GM18520 (cell line): ENCODE measurements at regions not wholly inside any gene's neighbourhood (a gene's known extent, or its start where the extent isn't known, plus 50 kb on each side); places are given as distances from the start of the nearest gene placed in this dataset.
A peak's percentile ranks its signal among the peaks of the same experiment; 100 is the strongest.

Experiments
- ATAC-seq: cut with Tn5 transposase; IDR thresholded peaks from one replicate; pipeline ENCODE4 v1.9.1; 2021; ENCODE audit not compliant: unreplicated experiment

DNA sequence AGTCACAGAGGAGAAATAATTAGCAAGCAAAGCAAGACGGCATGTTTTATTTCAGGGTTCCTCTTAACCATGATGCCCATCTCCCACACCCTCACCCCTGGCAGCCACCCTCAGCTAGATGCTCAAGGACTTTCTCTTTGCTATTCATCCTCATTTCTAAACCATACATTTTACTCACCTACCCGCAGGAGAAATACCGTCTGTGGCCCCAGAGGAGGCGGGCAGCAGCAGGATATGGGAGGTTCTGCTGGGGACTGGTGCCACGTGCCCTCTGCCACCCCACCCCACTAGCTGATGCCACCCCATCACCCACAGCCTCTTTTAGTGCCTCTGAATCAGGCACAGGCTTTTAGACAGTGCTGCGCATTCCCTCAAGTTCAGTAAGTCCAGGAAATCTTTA, 168.7 kb upstream of the ITGB1 start:
- ATAC-seq = no peak

DNA sequence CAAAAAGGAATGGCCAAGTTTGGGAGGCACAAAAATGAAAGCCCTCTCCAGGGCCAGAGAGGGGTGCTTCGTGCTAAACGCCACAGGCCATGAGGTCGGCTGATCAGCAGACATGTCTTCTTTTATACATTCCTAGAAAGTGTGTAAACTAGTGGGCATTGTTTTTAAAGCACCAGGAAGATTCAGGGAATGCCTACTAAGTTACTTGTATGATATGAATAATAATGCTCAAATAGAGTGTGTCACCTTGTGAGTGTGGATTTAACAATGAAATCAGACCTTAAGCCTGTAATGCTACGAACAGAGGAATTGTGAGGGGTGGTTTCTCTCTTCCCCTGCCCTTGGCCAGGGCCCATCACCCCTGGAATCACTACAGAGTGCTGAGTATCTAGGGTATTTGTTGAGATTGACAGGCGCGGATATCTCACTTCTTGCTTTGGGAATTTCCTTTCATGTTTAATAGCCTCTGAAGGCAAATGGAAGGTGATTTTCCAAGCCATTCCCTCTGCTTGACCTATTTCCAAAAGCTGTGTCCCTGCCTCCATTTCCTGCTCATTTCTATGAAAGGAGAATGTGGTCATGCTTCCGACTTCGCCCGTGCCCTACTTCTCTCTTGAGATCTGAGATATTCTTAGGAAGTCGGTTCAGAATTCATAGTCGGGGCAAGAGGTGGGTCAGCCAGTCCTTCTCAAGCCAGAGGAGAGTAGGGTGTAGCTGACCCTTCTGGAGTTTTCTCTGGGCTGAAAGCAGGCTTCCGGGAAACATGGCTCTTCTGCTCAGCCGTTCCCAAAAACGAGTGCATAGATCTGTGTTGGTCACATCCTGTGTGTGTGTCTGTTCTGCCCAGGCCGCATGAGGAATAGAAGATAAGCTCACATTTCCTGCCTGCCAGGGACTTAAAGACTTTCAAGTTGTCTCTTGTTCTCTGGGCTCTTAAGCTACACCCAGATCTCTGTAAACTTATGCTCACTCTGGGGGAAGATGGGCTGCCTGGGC, 167.8 kb upstream of the ITGB1 start:
- ATAC-seq = no peak

DNA sequence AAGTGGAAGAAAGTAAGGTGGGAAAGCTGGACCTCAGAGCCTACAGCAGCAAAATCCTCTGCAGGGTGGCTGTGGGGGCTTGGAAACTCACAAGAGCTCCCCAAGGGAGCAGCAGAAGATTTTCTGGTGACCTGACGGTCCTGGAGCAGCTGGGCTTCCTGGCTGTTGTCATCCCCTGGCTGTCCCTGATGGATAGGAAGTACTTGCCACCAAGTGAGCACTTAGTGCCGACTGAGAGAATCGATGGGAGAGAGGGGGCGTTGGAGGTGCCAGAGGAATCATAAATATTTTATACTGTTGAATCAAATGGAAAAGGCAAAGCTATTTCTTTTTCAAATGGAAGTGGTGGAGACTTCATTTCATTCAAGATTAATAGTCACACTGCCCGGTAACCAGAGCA, 167.1 kb upstream of the ITGB1 start:
- no peak for ATAC-seq

DNA sequence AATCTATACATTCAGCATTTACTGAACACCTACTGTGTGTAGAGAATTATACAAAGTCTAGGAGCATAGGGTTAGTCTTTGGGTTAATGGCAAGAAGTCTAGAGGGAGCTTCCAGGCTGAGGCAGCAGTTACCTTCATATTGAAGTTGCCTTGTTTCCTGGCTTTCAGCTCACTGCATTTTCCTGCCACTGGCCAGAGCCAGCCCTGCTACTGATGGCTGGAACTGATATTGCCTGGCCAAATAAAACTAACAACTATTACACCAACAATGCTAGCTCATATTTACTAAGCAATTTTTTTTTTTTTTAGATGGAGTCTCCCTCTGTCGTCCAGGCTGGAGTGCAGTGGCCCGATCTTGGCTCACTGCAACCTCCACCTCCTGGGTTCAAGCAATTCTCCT, 165.7 kb upstream of the ITGB1 start:
- no peak for ATAC-seq

DNA sequence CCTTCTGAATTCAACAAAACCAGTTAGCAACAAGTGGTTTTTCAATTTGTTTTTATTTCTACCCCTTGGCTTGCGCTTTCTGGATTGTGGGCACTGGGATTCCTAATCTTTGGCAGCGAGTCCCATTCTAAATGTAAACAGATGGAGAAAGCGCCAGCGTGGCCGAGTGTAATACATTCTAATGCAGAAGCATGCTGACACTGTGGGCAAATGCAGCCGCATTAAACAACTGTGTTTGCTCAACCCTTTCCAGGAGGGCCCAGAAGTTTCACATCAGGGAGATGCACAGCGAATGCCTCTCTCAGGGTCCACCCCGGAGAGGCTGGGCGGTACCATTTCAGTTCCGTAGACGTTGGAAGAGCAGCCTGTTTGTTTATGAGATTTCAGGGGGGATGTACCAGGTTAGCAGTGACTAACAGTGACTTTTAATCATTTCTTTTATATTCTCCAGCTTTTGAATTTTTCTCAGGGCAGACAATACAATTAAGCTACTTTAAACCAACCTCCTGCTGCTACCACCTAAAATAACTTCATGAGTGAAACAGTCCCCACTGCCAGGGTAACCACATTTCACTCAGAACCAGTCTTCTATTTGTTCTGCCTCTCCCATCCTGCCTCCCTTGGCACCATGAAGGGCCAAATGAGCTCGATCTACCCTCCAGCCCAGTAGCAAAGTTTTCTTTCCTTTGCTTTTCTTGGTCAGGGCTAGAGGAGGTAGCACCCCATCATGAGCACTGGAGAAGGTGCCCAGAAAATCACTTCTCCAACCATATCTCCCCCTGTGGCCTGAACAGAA, 164.2 kb upstream of the ITGB1 start:
- ATAC-seq = no peak

DNA sequence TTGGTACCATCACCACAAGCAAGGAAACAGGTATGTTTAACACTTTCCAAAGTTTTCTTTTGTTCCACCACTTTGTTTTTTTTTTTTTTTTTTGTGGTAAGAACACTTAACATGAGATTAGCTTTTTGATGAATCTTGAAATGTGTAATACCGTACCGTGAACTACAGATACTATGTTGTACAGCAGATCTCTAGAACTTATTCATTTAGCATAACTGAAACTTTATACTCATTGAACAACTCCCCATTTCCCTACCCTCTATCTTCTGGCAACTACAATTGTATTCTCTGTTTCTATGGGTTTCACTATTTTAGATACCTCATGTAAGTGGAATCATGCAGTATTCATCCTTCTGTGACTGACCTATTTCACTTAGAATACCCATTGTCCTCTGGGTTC, 162.7 kb upstream of the ITGB1 start:
- peak; percentile 49 for ATAC-seq

DNA sequence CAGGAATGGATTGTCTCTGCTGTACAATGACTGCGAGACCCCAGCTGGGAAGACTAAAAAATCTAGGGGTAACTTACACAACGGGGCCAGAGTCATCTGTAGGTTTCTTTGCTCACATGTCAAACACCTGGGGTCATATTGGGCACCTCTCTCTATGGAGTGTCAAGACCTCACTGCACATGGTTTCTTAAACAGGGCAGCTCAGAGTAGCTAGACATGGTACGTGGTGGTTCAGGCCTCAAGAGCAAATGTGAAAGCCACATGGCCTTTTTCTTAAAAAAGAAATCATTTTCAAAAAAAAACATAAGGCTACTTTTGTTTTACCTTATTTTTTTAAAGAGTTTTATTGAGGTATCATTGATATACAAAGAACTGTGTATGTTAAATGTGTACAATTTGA, 162.2 kb upstream of the ITGB1 start:
- ATAC-seq = no peak

DNA sequence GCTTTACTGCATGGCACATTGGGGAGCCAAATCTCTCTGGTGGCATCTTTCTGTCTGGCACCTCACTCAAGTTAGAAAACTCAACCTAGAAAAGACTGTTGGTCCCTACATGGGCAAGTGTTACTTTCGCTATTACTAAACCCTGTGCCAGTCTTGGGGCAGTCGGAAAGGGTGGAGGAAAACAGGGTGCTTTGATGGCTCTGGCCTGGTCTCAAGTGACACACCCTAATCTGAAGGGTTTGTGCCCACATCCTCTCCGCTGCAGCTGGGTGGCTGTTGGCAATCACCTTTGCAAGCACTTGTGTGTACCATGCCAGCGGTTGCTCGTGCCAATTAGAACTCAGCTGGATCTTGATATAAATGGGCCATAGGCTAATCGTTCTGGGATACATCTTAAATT, 159.8 kb upstream of the ITGB1 start:
- peak; percentile 59 for ATAC-seq

DNA sequence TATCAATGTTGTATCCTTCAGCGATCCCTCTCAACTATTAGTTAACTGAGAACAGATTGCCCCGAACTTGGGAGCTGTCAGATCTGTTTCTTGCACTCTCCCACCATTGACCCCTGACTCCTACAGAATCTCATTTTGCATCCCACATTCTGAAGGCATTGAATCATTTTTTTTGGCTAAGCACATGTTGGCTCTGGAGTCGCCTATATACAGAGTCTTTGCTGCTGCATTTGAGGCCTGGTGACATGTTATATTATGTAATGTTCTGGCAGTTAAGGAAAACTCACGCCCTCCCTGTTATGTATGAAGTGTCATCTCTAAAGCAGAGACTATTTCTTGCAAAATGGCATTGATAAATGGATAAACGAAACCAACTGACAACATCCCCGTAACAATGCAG, 159.2 kb upstream of the ITGB1 start:
- ATAC-seq = peak; percentile 8

DNA sequence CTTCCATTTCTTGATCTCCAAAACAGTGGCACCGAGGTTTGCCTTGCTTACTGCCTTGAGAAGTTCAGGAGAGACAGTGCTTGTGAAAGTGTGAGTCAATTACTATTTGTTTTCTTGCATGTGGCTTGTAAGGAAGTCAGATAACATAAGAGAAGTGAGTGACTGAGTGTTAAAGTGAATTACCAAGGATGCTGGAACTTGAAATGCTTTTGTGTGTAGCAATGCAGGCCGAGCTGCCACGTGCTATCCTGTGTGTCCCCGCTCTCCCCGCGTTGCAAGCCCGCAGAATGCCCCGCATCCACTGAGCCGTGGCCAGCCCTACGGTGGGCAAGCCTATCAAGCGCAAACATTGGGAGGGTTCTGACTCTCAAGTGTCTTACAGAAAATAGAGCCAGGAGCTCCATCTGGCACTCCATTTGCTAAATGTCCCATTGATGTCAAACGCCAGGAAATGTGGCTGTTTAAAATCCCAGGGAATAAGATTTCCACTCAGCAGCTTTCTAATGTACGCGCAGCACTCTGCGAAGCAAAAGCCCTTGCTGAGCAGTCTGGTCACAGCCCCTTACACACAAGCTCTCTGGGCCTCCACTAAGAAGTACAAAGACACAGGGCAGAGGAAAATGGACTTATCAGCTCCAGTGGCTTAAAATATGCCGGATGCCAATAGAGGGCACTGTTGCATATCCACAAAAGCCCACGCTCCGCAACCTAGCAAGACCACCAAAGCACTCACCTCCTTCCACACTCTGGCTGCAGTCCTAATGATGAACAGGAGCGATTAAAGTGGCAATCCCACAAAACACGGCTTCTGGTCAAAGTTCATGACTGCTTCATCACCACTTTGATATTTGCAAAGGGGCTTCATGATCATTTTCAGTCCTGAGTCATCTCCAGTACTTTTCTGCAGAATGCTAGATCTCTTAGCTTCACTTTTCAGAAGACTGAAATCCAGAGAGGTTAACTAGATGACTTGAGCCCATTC, 158.0 kb upstream of the ITGB1 start:
- ATAC-seq = no peak

DNA sequence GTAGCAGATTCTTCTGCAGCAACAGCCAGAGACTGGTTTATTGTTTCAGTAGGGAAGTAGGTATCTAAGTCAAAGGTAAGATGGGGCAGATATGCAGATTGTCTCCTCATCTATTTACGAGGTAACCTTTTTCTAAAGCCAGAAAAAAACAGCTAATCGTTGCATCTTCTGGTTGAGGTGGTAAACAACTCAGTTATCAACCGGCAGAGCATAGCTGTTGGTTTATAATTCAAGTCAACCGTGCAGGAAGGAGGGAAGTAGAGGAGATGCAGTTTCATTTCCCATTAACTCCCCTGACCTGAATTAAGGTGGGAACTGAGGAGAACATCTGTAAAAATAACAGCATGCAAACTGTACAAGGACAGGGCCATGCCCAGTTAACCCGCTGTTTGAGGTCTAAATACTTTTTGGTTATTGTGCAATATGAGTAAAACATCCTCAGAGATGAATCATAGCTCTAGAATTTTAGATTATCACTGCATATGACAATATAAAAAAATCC, 156.5 kb upstream of the ITGB1 start:
- no peak for ATAC-seq

DNA sequence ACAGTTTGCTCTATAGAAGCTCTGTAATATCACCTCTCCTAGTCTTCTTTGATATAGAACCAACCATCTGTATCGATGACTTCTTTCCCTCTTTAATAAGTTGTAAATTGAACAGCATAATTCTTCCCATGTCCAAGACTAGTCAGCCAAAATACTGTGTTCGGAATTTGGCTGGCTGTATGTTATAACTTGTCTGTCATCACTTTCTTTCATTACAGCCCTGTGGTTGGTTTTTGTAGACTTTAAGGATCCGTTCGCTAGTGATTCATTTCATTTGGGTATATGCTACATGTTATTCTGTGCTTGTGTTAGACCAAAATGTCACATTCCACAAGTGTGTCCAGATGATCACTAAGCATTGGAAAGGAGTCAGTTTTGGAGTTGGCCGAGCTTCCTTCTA, 155.4 kb upstream of the ITGB1 start:
- no peak for ATAC-seq

DNA sequence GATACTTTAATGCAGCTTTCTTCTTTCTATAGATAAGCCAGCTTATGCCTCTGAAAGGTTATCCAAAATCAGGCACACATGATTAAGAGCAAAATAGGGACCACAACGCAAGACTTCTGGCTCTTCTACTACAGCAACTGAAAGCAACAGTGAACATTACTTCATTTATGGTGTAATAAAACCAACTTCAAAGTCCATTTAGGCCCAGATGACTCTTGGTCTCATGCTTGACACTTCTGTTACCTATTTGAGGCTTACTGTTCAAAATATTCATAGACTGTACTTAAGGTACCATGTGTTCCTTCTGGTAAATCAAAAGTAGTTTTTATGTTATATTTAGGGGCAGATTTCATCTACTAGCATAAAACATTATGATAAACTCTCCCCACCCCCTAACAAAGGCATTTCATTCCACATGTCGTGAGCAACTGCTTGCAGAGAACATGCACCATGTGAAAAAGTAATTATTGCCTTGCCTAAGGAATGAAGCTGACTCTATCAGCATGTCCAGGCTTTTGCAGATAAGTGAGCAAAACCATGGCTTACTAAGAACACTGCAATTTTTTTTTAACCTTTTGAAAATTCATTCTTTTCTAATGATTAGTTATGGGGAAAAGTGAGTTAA, 154.9 kb upstream of the ITGB1 start:
- ATAC-seq = no peak

DNA sequence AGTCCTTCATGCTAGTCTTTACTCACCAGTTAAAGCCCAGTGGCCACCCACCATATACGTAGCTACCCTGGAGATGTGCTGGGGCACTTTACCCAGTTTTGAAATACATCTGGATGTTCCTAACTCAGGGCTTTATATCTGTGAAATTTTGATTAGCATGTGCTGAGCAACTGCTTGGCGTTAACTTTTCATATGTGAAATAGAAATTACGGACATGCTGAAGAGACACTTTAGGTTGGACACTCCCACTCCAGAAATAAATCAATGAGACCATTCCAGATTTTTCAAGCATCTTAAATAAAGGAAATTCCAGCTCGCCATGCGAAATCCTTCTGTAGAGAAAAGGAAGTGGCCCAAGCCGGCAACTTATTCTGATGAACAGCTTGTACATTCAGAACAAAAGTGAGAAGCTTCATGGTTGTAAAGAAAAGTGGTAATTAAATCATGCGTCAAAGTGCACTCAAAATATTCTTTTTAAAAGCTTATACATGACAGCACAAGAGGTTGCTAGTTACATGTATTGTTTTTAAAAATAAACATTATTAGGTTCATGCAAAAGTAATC, 153.5 kb upstream of the ITGB1 start:
- ATAC-seq = no peak

DNA sequence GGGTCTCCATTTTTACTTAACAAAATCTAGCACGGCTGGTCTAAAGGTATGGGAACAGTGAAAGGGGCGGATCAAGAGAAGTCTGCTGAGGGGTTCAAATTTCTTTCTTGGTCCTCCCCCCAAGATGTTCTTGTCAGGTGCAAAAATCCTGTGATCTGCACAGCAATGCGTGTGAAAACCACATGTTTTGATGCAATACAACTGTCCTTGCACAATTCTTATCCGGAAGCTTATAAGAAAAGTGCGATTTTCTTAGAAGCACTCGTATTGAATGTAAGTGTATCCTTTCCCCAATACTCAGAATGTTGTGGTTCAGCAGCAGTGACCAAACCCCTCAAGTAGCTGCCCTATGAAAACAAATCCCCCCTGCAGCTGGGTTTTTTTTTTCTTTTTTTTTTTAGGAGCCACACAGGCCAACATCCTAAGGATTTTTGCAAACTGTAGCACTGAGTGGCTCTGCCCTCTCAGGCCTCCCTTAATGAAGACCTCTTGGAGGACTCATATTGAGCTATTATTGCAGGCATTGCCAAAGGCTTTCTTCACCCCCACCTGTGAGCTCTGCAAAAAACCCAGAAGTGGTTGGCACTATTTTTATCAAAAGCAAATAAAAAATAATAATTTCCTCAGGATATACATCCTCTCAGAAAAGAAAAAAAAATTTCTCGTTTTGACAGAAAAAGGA, 151.9 kb upstream of the ITGB1 start:
- no peak for ATAC-seq

DNA sequence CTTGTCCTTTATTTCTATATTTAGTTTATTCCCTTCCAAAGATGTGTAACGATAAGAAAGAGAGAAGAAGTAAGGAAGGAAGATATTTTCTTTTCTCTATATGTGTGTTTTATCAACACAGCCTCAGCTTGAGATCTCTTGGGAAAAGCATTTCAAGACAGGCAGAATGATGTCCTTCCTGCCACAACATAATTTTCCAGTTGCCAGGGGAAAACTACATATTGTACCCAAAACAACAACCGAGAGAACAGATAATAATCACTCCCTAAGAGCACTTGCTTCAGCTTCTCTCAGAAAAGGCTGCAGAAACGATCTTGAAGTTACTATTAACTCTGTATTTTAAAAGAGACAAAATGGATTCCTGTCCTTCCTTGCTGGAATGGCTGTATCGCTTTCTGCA, 151.4 kb upstream of the ITGB1 start:
- ATAC-seq = no peak

DNA sequence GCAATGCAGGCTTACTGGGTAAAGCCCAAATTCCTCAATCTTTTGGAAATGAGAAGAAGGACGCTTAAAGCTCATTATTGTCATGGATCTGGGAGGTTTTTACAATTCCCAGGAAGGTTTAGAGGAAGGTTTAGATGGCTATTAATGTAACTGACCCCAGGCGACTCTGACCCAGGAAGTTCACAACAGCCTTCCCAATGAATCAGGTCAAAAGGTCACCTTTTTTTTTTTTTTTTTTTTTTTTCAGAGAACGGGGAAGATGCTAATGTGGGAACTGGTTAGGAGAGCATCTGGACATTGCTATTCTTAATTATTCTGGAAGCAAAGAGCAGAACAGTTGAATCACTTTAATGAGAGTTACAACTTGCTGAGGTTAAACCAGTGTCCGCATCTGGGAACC, 149.9 kb upstream of the ITGB1 start:
- no peak for ATAC-seq

DNA sequence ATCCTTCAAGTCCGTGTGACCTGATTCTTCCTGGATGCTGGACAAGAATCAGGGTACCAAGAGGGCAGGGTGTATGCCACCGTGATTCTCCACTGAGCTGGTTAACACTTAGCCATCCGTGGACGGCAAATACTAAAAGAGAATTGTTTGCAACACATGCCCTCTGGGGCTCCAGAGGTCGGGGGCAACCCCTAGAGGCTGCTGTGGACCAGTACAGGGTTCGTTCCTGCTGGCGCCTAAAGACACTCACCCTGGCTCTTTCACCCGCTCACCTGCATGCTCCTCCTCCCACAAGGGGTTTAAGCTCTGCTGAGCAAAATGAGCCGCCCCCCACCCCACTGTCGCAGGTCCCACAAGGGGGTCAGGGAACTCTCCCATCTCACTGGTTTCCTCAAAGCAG, 148.7 kb upstream of the ITGB1 start:
- ATAC-seq = no peak

DNA sequence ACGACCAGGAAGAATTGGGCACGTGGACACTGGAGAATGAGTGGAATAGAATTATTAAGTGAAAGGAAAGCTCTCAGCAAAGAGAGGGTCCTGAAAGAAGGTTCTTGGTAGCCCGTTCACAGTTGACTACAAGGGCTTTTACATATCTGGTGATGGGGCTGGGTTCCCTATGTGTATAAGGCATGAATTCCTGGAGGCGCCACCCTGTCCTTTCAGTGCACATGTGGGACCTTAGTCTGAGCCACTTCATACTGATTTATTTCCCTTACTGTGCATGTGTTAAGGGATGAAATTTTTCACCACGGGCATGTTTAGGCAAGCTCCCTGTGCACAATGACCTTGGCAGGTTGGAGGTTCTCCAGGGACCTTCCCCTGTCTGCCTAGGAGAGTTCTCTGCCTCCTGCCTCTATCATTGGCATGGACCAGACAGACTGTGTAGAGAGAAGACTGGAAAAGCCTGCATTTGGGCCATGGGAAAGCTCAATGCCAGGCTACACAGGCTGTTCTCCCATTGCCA, 145.9 kb upstream of the ITGB1 start:
- no peak for ATAC-seq
